Endothelial cell of umbilical vein (primary cell): ENCODE measurements at regions not wholly inside any gene's neighbourhood (a gene's known extent, or its start where the extent isn't known, plus 50 kb on each side); places are given as distances from the start of the nearest gene placed in this dataset.

Experiments used
- BruUV-seq: library from RNA; stranded (reverse); fragments of 400-500 nt; replicated peaks from 2 replicates; lab custom pipeline; 2021; lab: Mats Ljungman, UMichigan
- CTCF ChIA-PET: fragments of 300-600, 350-600 bp; sonication (Branson Sonifier 250); formaldehyde crosslinking; loops from one replicate; lab custom pipeline; 2021; ENCODE audit warnings: antibody characterized with exemption, inconsistent platforms; lab: Charles Lee
- POLR2A ChIA-PET: fragments of 300-600, 350-600 bp; sonication (Branson Sonifier 250); formaldehyde crosslinking; loops from one replicate; lab custom pipeline; 2021; ENCODE audit warnings: antibody characterized with exemption, inconsistent platforms; lab: Charles Lee
- DNase-seq: peaks from one replicate; pipeline ENCODE4 v3.0.0-alpha.2; 2011; ENCODE audit warnings: low read depth, low spot score
- FAIRE-seq: peaks from 2 replicates; lab custom pipeline; 2011; peaks lifted over from hg19 to GRCh38; lab: Jason Lieb, UNC
- H2AFZ ChIP-seq: 2 replicates; pipeline ENCODE4 v1.6.0; 2012; ENCODE audit warnings: low read depth, low read length, control low read depth, inconsistent platforms
- H3K27ac ChIP-seq: 2 replicates; pipeline ENCODE4 v1.5.1; 2011; ENCODE audit warnings: low read depth, mild to moderate bottlenecking, control low read depth, low read length, moderate library complexity; ENCODE audit not compliant: insufficient read depth
- H3K27me3 ChIP-seq, 2 experiments: 2 replicates each; pipeline versions ENCODE4 v1.6.0 to v1.6.1; 2011; ENCODE audit warnings: low read length in 2 of 2, mixed read lengths in 1 of 2; ENCODE audit not compliant: control insufficient read depth in 2 of 2, insufficient read depth in 2 of 2
- H3K36me3 ChIP-seq, 2 experiments: 2 replicates in 1 of 2; 3 replicates in 1 of 2; pipeline ENCODE4 v1.5.1; 2011; ENCODE audit warnings: low read length in 2 of 2, mild to moderate bottlenecking in 1 of 2, moderate library complexity in 1 of 2; ENCODE audit not compliant: control insufficient read depth in 2 of 2, insufficient read depth in 2 of 2; ENCODE audit errors: extremely low read depth in 1 of 2
- H3K4me1 ChIP-seq: 3 replicates; pipeline ENCODE4 v1.5.1; 2011; ENCODE audit warnings: mild to moderate bottlenecking, low read length; ENCODE audit not compliant: control insufficient read depth, insufficient read depth; ENCODE audit errors: extremely low read depth
- H3K4me2 ChIP-seq: 2 replicates; pipeline ENCODE4 v1.6.1; 2011; ENCODE audit warnings: low read length, control low read depth, mixed read lengths; ENCODE audit not compliant: insufficient read depth
- H3K4me3 ChIP-seq, 3 experiments: fragments of 200-600 bp in 1 of 3; sonication (generic), shearing (Covaris generic) in 1 of 3; replicated peaks in 1 of 3; 2 replicates each; pipeline ENCODE4 v1.5.1; 2011 to 2016; ENCODE audit warnings: control low read depth in 3 of 3, low read length in 3 of 3, mild to moderate bottlenecking in 2 of 3, inconsistent platforms in 1 of 3, low read depth in 1 of 3, moderate library complexity in 1 of 3; ENCODE audit not compliant: insufficient read depth in 1 of 3
- H3K79me2 ChIP-seq: 2 replicates; pipeline ENCODE4 v1.6.0; 2012; ENCODE audit warnings: low read length, inconsistent platforms; ENCODE audit not compliant: control insufficient read depth, insufficient read depth
- H3K9ac ChIP-seq: replicated peaks from 2 replicates; pipeline ENCODE3; 2011; ENCODE audit warnings: low read length, control low read depth; ENCODE audit not compliant: insufficient read depth; ENCODE audit errors: extremely low read depth
- H3K9me1 ChIP-seq: replicated peaks from 3 replicates; pipeline ENCODE4 v1.6.0; 2011; ENCODE audit warnings: mild to moderate bottlenecking, low read length; ENCODE audit not compliant: control insufficient read depth, insufficient read depth; ENCODE audit errors: extremely low read depth
- H3K9me3 ChIP-seq: replicated peaks from 2 replicates; pipeline ENCODE4 v1.5.1; 2012; ENCODE audit warnings: low read length, inconsistent platforms; ENCODE audit not compliant: control insufficient read depth, insufficient read depth
- H4K20me1 ChIP-seq: replicated peaks from 2 replicates; pipeline ENCODE3; 2011; ENCODE audit warnings: mild to moderate bottlenecking, low read length; ENCODE audit not compliant: control insufficient read depth, insufficient read depth; ENCODE audit errors: extremely low read depth
- EZH2 ChIP-seq: IDR thresholded peaks from 2 replicates; pipeline ENCODE4 v1.6.1; 2012; ENCODE audit warnings: borderline replicate concordance, low read depth, mild to moderate bottlenecking, moderate library complexity, low read length, inconsistent platforms; ENCODE audit not compliant: severe bottlenecking
- FOS ChIP-seq: IDR thresholded peaks from 2 replicates; pipeline ENCODE4 v1.6.1; 2011; ENCODE audit warnings: mild to moderate bottlenecking, low read length, moderate library complexity, borderline replicate concordance; ENCODE audit not compliant: insufficient read depth
- GATA2 ChIP-seq: IDR thresholded peaks from 2 replicates; pipeline ENCODE4 v1.7.0; 2011; ENCODE audit warnings: low read depth, mild to moderate bottlenecking, moderate library complexity, mixed read lengths, low read length; ENCODE audit not compliant: insufficient read length, insufficient read depth
- JUN ChIP-seq: IDR thresholded peaks from 2 replicates; pipeline ENCODE4 v1.6.1; 2011; ENCODE audit warnings: borderline replicate concordance, low read depth; ENCODE audit not compliant: insufficient read length, insufficient read depth
- MYC ChIP-seq: IDR thresholded peaks from one replicate; pipeline ENCODE4 v1.6.1; 2011; ENCODE audit warnings: mild to moderate bottlenecking, low read depth, low read length
- POLR2A ChIP-seq: IDR thresholded peaks from 2 replicates; pipeline ENCODE4 v1.6.1; 2012; ENCODE audit warnings: low read depth, mild to moderate bottlenecking, control low read depth, low read length
- POLR2AphosphoS5 ChIP-seq: IDR thresholded peaks from 2 replicates; pipeline ENCODE4 v1.6.1; 2012; ENCODE audit warnings: low read depth, mild to moderate bottlenecking, control low read depth, low read length, moderate library complexity; ENCODE audit not compliant: insufficient read depth
- dilution Hi-C: fragments of 300-500 bp; cut with MboI; formaldehyde crosslinking; loops from one replicate; pipeline ENCODE4 v1.15.0; 2019; ENCODE audit warnings: low sequenced_read_pairs; ENCODE audit not compliant: extremely low pct_ligation_motif_present
- intact Hi-C: fragments of 100-400 bp; cut with micrococcal nuclease; formaldehyde crosslinking; loops from one replicate; pipeline ENCODE4 v1.10.0; 2022
- TF ChIP-seq, protein P1 (sequence below): IDR thresholded peaks from 2 replicates; pipeline ENCODE4 v1.6.1; 2011; ENCODE audit not compliant: insufficient read depth, insufficient read length
- TF ChIP-seq, protein P2 (sequence below), 2 donors: IDR thresholded peaks; 1 replicate in 1 of 2; 2 replicates in 1 of 2; pipeline ENCODE4 v1.5.1; 2011; ENCODE audit warnings: low read length in 2 of 2, mild to moderate bottlenecking in 2 of 2, moderate library complexity in 2 of 2, control low read depth in 1 of 2, inconsistent platforms in 1 of 2, low read depth in 1 of 2; ENCODE audit not compliant: insufficient read depth in 1 of 2; ENCODE audit errors: extremely low read depth in 1 of 2

DNA sequence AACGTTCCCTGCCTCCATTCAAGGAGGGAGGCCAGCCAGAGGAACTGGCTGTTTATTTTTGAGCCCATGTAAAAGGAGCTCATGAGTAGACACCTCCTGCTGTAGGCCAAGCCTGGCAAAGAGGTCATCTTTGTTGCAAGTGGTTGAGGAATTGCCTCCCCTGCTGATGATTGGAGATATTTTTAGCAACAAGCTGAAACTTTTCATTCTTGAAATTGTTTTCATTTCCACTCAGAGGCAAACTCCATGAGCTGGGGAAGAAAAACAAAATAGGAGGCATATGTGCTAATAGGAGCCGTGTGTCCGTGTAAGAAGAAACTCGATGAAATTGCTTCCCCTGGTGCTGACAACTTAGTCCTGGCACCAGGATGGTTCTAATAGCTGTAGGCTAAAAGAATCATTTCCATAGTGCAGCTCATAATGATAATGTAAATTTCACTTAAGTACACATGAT, 440.1 kb upstream of the FAR2 start:
- FAIRE-seq (no peak), DNase-seq (no peak)
- no peak overlapping the region for H3K4me3 ChIP-seq
- no TSS peak for BruUV-seq
- no peaks in the 10 kb centered on the region for H3K27me3 ChIP-seq
- intact Hi-C loops (no loop called here), dilution Hi-C loops (no loop called here)
- no peak overlapping the region for H3K9ac ChIP-seq
- H3K4me1 ChIP-seq = no peaks in the 10 kb centered on the region
- H3K27ac ChIP-seq = no peak overlapping the region
- no peaks in the 10 kb centered on the region for H3K79me2 ChIP-seq
- H3K4me2 ChIP-seq = no peak overlapping the region
- CTCF ChIA-PET = interaction anchor here (1.0 to 1.6 kb wide), 3 partner anchors 11 to 37 kb away, joined by 3 to 7 read pairs (median 3); no protein-coding TSS in a partner anchor
- H2AFZ ChIP-seq = no peak overlapping the region
- TF ChIP-seq, protein P1, sequence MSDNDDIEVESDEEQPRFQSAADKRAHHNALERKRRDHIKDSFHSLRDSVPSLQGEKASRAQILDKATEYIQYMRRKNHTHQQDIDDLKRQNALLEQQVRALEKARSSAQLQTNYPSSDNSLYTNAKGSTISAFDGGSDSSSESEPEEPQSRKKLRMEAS = no peak
- TF ChIP-seq POLR2AphosphoS5 (no peak), FOS (no peak), MYC (no peak), GATA2 (no peak), POLR2A (no peak), JUN (no peak), EZH2 (no peak)
- TF ChIP-seq, protein P2, sequence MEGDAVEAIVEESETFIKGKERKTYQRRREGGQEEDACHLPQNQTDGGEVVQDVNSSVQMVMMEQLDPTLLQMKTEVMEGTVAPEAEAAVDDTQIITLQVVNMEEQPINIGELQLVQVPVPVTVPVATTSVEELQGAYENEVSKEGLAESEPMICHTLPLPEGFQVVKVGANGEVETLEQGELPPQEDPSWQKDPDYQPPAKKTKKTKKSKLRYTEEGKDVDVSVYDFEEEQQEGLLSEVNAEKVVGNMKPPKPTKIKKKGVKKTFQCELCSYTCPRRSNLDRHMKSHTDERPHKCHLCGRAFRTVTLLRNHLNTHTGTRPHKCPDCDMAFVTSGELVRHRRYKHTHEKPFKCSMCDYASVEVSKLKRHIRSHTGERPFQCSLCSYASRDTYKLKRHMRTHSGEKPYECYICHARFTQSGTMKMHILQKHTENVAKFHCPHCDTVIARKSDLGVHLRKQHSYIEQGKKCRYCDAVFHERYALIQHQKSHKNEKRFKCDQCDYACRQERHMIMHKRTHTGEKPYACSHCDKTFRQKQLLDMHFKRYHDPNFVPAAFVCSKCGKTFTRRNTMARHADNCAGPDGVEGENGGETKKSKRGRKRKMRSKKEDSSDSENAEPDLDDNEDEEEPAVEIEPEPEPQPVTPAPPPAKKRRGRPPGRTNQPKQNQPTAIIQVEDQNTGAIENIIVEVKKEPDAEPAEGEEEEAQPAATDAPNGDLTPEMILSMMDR (IDR thresholded peaks at IDR 0.05; ENCODE audit: extremely low read depth in 1 of 2, insufficient read depth in 1 of 2, low read depth in 1 of 2, low read length in 2 of 2) = no peak
- POLR2A ChIA-PET = no interaction called here
- H4K20me1 ChIP-seq = no peaks in the 10 kb centered on the region
- H3K9me1 ChIP-seq = no peaks in the 10 kb centered on the region
- no peaks in the 10 kb centered on the region for H3K36me3 ChIP-seq
- no peaks in the 10 kb centered on the region for H3K9me3 ChIP-seq
